Calu3 (cell line): ENCODE measurements at regions not wholly inside any gene's neighbourhood (a gene's known extent, or its start where the extent isn't known, plus 50 kb on each side); places are given as distances from the start of the nearest gene placed in this dataset.

Experiments
- BruUV-seq: library from RNA; stranded (reverse); fragments of 400-500 nt; replicated peaks from 2 replicates; lab custom pipeline; 2021; lab: Mats Ljungman, UMichigan
- CTCF ChIA-PET: fragments of 300-600 bp; sonication (Branson Sonifier 250); formaldehyde crosslinking; loops from one replicate; lab custom pipeline; 2022; ENCODE audit warnings: antibody characterized with exemption; lab: Charles Lee
- DNase-seq: peaks from one replicate; pipeline ENCODE4 v3.0.0; 2022
- H3K27ac Mint-ChIP-seq: one replicate; pipeline ENCODE4 v1.8.0; 2022; ENCODE audit warnings: mixed read lengths; ENCODE audit not compliant: unreplicated experiment
- H3K27me3 Mint-ChIP-seq: one replicate; pipeline ENCODE4 v1.8.0; 2022; ENCODE audit warnings: mixed read lengths; ENCODE audit not compliant: unreplicated experiment
- H3K36me3 Mint-ChIP-seq: one replicate; pipeline ENCODE4 v1.8.0; 2022; ENCODE audit warnings: mild to moderate bottlenecking, moderate library complexity, mixed read lengths; ENCODE audit not compliant: insufficient read depth, unreplicated experiment
- H3K4me1 Mint-ChIP-seq: one replicate; pipeline ENCODE4 v1.8.0; 2022; ENCODE audit warnings: mild to moderate bottlenecking, low read depth, mixed read lengths; ENCODE audit not compliant: unreplicated experiment
- H3K4me3 Mint-ChIP-seq: one replicate; pipeline ENCODE4 v1.8.0; 2022; ENCODE audit warnings: mild to moderate bottlenecking, low read depth, moderate library complexity, mixed read lengths; ENCODE audit not compliant: unreplicated experiment
- H3K9me3 Mint-ChIP-seq: one replicate; pipeline ENCODE4 v1.8.0; 2022; ENCODE audit warnings: low read depth, mixed read lengths; ENCODE audit not compliant: unreplicated experiment
- CTCF ChIP-seq: fragments of 200-600 bp; IDR thresholded peaks from one replicate; pipeline ENCODE4 v1.8.0; 2022; ENCODE audit warnings: antibody characterized with exemption; ENCODE audit not compliant: unreplicated experiment
- intact Hi-C: fragments of 100-400 bp; cut with micrococcal nuclease; formaldehyde crosslinking; loops from one replicate; pipeline ENCODE4 v1.10.0; 2022; ENCODE audit not compliant: unreplicated experiment

GRCh38 chr4:152197211-152197610 lies 338.7 kb downstream of the FBXW7 start:
- Mint-ChIP-seq H3K27me3 (peaks cover 19% of the 10 kb centered on the region), H3K4me1 (no peaks in the 10 kb centered on the region), H3K36me3 (no peaks in the 10 kb centered on the region), H3K9me3 (no peaks in the 10 kb centered on the region), H3K27ac (no peak overlapping the region), H3K4me3 (no peak overlapping the region)
- intact Hi-C loops: no loop called here
- CTCF ChIA-PET: no interaction called here
- BruUV-seq: no TSS peak
- no peak for DNase-seq
- TF ChIP-seq CTCF: no peak

- no TSS peak for BruUV-seq
- Mint-ChIP-seq H3K27ac (no peak overlapping the region), H3K4me3 (no peak overlapping the region), H3K9me3 (no peaks in the 10 kb centered on the region), H3K36me3 (no peaks in the 10 kb centered on the region), H3K27me3 (peaks cover 16% of the 10 kb centered on the region), H3K4me1 (no peaks in the 10 kb centered on the region)
- no peak for TF ChIP-seq CTCF
- intact Hi-C loops: no loop called here
- CTCF ChIA-PET: no interaction called here
- DNase-seq: no peak
These were observed 340.0 kb downstream of the FBXW7 start for GRCh38 chr4:152195888-152196287.

- H3K27ac Mint-ChIP-seq: no peak overlapping the region
- intact Hi-C loops: no loop called here
- DNase-seq: no peak
- CTCF ChIA-PET: no interaction called here
- BruUV-seq: no TSS peak
- no peak for TF ChIP-seq CTCF
- H3K27me3 Mint-ChIP-seq: no peaks in the 10 kb centered on the region
- H3K9me3 Mint-ChIP-seq: no peaks in the 10 kb centered on the region
- no peak overlapping the region for H3K4me3 Mint-ChIP-seq
- H3K36me3 Mint-ChIP-seq: no peaks in the 10 kb centered on the region
- no peaks in the 10 kb centered on the region for H3K4me1 Mint-ChIP-seq
These were observed 342.8 kb downstream of the FBXW7 start for GRCh38 chr4:152193059-152193458.

GRCh38 chr4:152190907-152191306 lies 345.0 kb downstream of the FBXW7 start:
- DNase-seq: no peak
- Mint-ChIP-seq H3K36me3 (no peaks in the 10 kb centered on the region), H3K4me1 (no peaks in the 10 kb centered on the region), H3K27me3 (peaks cover 15% of the 10 kb centered on the region), H3K9me3 (no peaks in the 10 kb centered on the region), H3K27ac (no peak overlapping the region), H3K4me3 (no peak overlapping the region)
- no TSS peak for BruUV-seq
- intact Hi-C loops: no loop called here
- no peak for TF ChIP-seq CTCF
- CTCF ChIA-PET: no interaction called here
